GM21515 (cell line): ENCODE measurements at regions not wholly inside any gene's neighbourhood (a gene's known extent, or its start where the extent isn't known, plus 50 kb on each side); places are given as distances from the start of the nearest gene placed in this dataset.
"Not testable (repeated sequence)": the region's sequence is repeated elsewhere in the genome, so short reads cannot be mapped to it uniquely, and the experiment has no call there.

Experiments
- ATAC-seq: cut with Tn5 transposase; IDR thresholded peaks from one replicate; pipeline ENCODE4 v1.9.1; 2021; ENCODE audit not compliant: unreplicated experiment

- ATAC-seq: not testable (repeated sequence)
Measured at GRCh38 chrY:22472027-22472426, 68.8 kb downstream of the RBMY1J start.

GRCh38 chrY:22477846-22478245 lies 74.6 kb downstream of the RBMY1J start:
- ATAC-seq: not testable (repeated sequence)

- not testable (repeated sequence) for ATAC-seq
Measured at GRCh38 chrY:22484465-22484864, 81.3 kb downstream of the RBMY1J start.

GRCh38 chrY:22488688-22489087 lies 85.5 kb downstream of the RBMY1J start:
- not testable (repeated sequence) for ATAC-seq

GRCh38 chrY:22499756-22500155 lies 96.5 kb downstream of the RBMY1J start:
- ATAC-seq: not testable (repeated sequence)

- not testable (repeated sequence) for ATAC-seq
Measured at GRCh38 chrY:22513719-22514118, 110.5 kb downstream of the RBMY1J start.

- ATAC-seq: not testable (repeated sequence)
Measured at GRCh38 chrY:22525841-22526240, 122.6 kb downstream of the RBMY1J start.

GRCh38 chrY:22572975-22573374 lies 169.8 kb downstream of the RBMY1J start:
- ATAC-seq: peak; percentile 68

GRCh38 chrY:22598767-22599166 lies 195.6 kb downstream of the RBMY1J start:
- ATAC-seq: peak; percentile 85

GRCh38 chrY:22605036-22605435 lies 201.8 kb downstream of the RBMY1J start:
- ATAC-seq: not testable (repeated sequence)

GRCh38 chrY:22605658-22606057 lies 202.4 kb downstream of the RBMY1J start:
- not testable (repeated sequence) for ATAC-seq

GRCh38 chrY:22606889-22607288 lies 203.7 kb downstream of the RBMY1J start:
- not testable (repeated sequence) for ATAC-seq

- not testable (repeated sequence) for ATAC-seq
Measured at GRCh38 chrY:22612772-22613171, 209.6 kb downstream of the RBMY1J start.
